GM13977 (cell line): ENCODE measurements at regions not wholly inside any gene's neighbourhood (a gene's known extent, or its start where the extent isn't known, plus 50 kb on each side); places are given as distances from the start of the nearest gene placed in this dataset.

Experiments used
- DNase-seq: peaks from one replicate; pipeline ENCODE4 v3.0.0; 2012; ENCODE audit warnings: low spot score
- CTCF ChIP-seq: IDR thresholded peaks from 2 replicates; pipeline ENCODE4 v1.5.1; 2012; ENCODE audit warnings: mild to moderate bottlenecking, control low read depth; ENCODE audit not compliant: insufficient read depth; ENCODE audit errors: extremely low read depth, missing control alignments
- in situ Hi-C: fragments of 300-500 bp; cut with MboI; formaldehyde crosslinking; loops from one replicate; pipeline ENCODE4 v1.12.0; 2022; ENCODE audit warnings: low sequenced_read_pairs, low pct_unique_long_range_greater_than_20kb, mixed read lengths, inconsistent platforms; ENCODE audit not compliant: unreplicated experiment

DNA sequence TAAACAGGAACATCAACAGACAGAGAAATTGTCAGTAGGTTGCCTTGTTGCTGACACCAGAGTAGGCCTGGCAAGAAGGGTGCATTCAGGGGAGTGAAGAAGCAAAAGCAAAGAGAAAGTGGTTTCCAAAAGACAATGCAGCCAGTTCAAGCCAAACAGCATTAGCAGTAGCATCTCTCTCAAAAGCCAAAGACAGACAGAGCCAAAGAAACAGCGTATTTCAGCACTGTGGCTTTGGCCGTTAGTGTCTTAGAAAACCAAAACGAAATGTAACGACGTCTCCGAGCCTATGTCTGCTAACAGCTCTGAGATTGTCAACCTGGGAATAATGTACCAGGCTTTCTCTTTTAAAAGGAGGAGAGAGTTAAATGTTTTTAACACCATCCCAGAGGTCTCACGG lies 178.6 kb downstream of the NRP2 start:
- TF ChIP-seq CTCF, result no peak
- no peak for DNase-seq
- in situ Hi-C loops, result no loop called here

DNA sequence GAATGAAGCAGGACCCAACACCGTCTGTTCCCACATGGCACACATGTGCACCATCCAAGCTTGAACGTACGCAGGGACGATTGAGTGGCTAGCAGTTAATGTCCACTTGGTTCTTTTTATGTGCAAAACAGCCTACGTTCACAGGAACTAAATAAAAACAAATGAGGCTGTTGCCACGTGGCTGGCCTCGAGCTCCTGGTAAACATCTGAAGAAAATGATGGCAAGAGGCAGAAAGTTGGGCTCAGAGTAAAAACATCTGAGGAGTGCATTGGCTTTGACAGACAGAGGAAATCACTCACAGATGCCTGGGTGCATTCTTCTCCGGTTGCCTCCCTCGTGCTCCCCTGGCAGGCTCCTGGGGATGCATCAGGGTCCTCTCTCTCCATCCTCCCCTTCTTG lies 177.9 kb downstream of the NRP2 start:
- no peak for DNase-seq
- TF ChIP-seq CTCF, result no peak
- in situ Hi-C loops, result no loop called here

DNA sequence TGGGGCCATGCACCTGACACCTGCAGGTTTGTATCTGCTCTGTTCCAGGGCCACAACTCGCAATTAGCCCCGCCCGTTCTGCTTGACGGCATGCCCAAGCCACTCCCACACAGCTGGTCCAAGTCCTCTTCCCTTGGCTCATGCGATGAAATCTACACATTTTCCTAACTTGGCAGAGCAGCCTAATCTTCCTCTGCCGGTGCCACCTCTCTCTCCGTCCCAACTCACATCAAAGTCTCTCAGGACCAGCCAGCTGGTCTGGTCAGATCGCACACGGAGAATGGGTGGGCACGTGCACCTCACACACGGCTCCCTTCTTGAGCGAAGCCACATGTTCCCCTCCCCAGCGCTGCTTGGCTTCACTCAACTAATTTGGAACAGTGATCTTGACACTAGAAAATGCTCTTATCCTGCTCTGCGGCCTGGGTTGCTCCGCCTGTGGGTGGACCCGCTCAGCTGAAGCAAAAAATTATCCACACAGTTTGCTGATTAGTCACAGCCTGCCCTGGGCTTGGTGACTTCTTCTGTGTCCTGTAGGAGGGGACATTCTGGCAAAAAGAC lies 176.7 kb downstream of the NRP2 start:
- no peak for DNase-seq
- TF ChIP-seq CTCF, result no peak
- in situ Hi-C loops, result no loop called here

DNA sequence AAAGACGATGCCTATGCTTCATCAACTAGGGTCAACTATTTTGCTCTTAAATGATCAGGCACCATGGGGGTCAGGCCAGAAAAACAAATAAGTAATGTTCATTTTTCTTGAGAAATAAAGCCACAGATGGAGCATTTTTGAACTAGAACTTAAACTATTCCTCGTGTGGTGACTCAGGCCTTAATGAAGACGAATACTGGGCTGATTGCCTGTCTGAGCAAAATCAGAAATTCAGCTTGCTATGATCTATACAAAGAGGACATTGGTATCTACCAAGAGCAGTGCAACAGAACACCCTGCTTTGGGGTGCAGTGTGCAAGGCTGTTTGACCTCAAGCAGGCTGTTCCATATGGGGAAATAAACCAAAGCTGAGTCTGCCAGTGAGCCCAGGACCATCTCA lies 176.0 kb downstream of the NRP2 start:
- no peak for DNase-seq
- in situ Hi-C loops, result no loop called here
- TF ChIP-seq CTCF, result no peak

DNA sequence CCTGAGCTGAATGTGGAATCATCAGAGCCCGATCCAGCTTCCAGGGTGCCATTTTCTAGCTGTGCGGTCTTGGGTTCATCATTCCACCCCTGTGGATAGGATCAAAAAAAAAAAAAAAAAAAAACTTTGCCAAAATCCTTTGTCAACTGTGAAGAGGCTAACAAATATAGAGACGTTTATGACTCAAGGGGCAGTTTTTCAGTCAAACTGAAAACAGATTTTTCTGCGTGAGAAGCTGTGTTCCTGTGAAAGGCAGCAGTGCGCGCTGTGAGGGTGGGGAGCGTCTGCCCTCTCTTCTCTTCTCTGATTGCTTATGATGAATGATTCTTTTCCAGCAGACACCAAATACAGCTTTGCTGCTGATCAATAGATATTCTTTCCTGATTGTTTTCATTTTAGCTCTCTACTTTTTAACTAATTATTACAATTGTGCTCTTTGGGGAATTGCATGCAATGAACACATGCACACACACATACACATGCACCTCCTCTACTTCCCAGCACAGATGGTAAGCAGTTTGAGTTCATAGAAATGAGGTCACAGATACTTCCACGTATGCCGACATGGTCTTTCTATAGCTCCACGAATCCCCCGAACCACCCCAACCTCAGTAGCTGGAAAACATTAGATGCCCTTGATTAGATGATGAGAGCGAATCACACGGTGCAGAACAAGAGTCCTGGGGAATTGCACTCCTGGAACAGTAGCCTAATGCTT lies 175.4 kb downstream of the NRP2 start:
- in situ Hi-C loops, result no loop called here
- no peak for TF ChIP-seq CTCF

GRCh38 chr2:205852457-205852856 lies 170.2 kb downstream of the NRP2 start:
- in situ Hi-C loops, result no loop called here
- no peak for DNase-seq
- TF ChIP-seq CTCF, result no peak

More for the DNA sequence above, 175.4 kb downstream of the NRP2 start:
- DNase-seq, result no peak

- in situ Hi-C loops, result no loop called here
- no peak for TF ChIP-seq CTCF
- no peak for DNase-seq
Observed at GRCh38 chr2:205850611-205851010, 168.3 kb downstream of the NRP2 start.
